Central memory CD8-positive, alpha-beta T cell (primary cell): ENCODE measurements at regions not wholly inside any gene's neighbourhood (a gene's known extent, or its start where the extent isn't known, plus 50 kb on each side); places are given as distances from the start of the nearest gene placed in this dataset.

ENCODE experiments used
- ATAC-seq: fragments of 150-1000 bp; cut with Tn5 transposase; replicated peaks from 2 replicates; pipeline ENCODE4 v1.10.0; 2022; ENCODE audit warnings: mild to moderate bottlenecking, moderate FRiP score, moderate number of reproducible peaks; ENCODE audit not compliant: poor library complexity, severe bottlenecking; ENCODE audit errors: extremely low read depth
- DNase-seq, 2 donors: peaks; one replicate each; pipeline ENCODE4 v3.0.0; 2021; ENCODE audit warnings: low spot score in 2 of 2
- H3K27ac Mint-ChIP-seq: one replicate; pipeline ENCODE4 v1.8.0; 2022; ENCODE audit warnings: low read depth, mild to moderate bottlenecking, moderate library complexity, mixed read lengths
- H3K27me3 Mint-ChIP-seq: one replicate; pipeline ENCODE4 v1.8.0; 2022; ENCODE audit warnings: mixed read lengths
- H3K36me3 Mint-ChIP-seq: one replicate; pipeline ENCODE4 v1.8.0; 2022; ENCODE audit warnings: mild to moderate bottlenecking, moderate library complexity, mixed read lengths; ENCODE audit not compliant: insufficient read depth
- H3K4me1 Mint-ChIP-seq: one replicate; pipeline ENCODE4 v1.8.0; 2022; ENCODE audit warnings: mixed read lengths
- H3K4me3 Mint-ChIP-seq: one replicate; pipeline ENCODE4 v1.8.0; 2022; ENCODE audit warnings: mild to moderate bottlenecking, moderate library complexity, mixed read lengths
- H3K9me3 Mint-ChIP-seq: one replicate; pipeline ENCODE4 v1.8.0; 2022; ENCODE audit warnings: mixed read lengths

DNA sequence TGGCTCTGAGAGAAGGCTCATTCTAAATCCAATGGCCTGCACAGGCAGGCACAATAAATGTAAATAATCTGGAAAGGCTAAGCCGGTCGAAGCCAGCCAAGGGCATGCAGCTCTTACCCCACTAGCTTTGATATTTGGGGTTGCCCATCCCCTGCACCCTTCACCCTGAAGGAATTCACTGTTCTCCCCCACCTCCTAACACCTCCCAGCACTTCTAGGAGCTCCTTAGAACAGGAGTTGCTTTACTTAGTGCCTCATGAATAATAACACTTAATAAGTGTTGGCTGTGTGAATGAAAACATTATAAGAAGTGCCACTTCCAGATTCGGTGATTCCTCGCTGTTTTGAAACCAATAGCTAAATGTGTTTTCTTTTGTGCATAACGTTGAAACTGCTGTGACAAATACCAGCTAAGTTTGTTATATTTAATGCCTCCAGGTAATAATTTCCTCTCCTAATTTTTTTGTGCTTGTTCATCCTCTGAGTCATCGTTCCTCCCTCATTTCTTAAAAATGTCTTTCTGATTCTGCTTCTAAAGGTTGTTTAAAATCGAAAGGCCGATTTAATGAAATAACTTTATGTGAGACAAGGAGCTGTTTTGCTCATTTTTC lies 458.8 kb downstream of the METTL4 start:
- ATAC-seq (no peak), DNase-seq (no peak)
- Mint-ChIP-seq H3K27ac (no peak overlapping the region), H3K9me3 (no peaks in the 10 kb centered on the region), H3K4me3 (no peak overlapping the region), H3K4me1 (no peaks in the 10 kb centered on the region), H3K27me3 (peaks cover 51% of the 10 kb centered on the region), H3K36me3 (no peaks in the 10 kb centered on the region)

DNA sequence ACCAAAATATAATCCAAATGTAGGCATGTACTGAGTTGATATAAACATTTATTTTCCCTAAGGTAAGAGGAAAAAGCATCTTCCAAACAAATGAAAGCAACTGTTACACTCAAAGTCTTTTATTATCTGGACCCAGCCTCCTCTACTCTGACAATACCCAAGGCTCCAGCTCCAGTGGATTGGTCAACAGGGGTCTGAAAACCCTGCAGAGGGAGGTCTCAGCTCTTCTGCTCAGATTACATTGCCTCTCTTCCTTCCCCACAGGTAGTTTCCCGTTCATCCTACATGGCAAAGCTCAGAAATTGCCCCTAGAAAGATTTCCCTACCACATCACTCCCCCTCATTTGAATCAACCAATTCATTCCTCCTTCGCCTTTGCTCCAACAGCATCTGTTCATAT lies 457.0 kb downstream of the METTL4 start:
- Mint-ChIP-seq H3K4me1 (no peaks in the 10 kb centered on the region), H3K4me3 (no peak overlapping the region), H3K36me3 (no peaks in the 10 kb centered on the region), H3K9me3 (no peaks in the 10 kb centered on the region), H3K27ac (no peak overlapping the region), H3K27me3 (peaks cover 51% of the 10 kb centered on the region)
- DNase-seq (no peak), ATAC-seq (no peak)

DNA sequence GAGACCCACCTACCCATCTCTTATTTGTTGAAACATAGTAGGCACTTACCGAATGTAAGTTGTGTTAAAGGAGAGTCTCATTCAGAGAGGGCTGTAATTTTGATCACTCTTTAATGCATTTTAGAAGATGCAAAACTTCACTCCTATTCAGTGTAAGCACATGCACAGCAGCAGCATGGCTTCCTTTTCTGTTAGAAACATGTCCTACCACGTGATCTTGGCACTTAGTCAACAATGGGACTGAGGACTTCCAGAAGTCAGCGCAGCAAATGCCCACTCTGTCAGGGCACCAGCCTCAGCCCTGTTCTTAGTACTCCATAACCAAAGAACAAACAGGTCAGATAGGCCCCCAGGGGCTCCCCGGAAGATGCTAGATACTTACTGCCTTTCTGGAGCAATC lies 456.5 kb downstream of the METTL4 start:
- Mint-ChIP-seq H3K4me1 (no peaks in the 10 kb centered on the region), H3K36me3 (no peaks in the 10 kb centered on the region), H3K4me3 (no peak overlapping the region), H3K9me3 (no peaks in the 10 kb centered on the region), H3K27me3 (peaks cover 51% of the 10 kb centered on the region), H3K27ac (no peak overlapping the region)
- DNase-seq, result no peak
- ATAC-seq, result no peak

DNA sequence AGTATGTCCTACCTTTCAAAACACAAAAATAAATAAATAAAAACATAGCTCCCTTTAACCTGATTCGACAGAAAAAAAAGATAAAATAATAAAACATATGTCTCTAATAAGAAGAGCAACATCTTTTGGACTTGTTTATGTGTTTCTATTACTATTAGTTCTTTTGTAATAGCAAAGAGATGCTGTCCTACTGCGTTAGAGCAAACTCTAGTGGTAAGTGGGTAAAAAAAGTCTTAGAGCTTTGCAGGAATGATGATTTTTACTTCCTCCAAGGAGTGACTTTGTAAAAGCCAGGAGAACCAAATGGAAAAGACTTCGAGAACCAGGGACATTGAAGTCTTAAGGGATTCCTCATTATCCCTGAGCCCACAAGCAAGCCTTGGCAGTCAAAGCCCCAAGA lies 450.1 kb downstream of the METTL4 start:
- H3K4me1 Mint-ChIP-seq, result no peaks in the 10 kb centered on the region
- no peak for DNase-seq
- no peak overlapping the region for H3K4me3 Mint-ChIP-seq

DNA sequence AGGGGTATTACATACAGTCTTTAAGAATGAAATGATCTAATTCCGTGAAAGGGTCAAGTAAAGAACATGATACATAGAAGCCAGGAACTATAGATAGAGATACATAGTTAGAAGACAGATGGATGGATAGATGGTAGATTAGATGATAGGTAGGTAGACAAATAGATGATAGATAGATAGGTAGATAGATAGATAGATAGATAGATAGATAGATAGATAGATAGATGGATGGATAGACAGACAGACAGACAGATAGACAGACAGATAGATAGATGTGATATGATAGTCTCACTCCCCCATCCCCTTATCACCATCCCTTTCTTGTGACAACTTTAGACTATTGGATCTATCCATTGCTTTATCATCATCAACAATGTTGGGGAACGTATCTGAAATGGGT lies 448.2 kb downstream of the METTL4 start:
- peaks cover 9% of the 10 kb centered on the region for H3K9me3 Mint-ChIP-seq
- H3K27me3 Mint-ChIP-seq, result peaks cover 10% of the 10 kb centered on the region
- DNase-seq, result no peak
- H3K4me1 Mint-ChIP-seq, result no peaks in the 10 kb centered on the region
- no peak overlapping the region for H3K4me3 Mint-ChIP-seq
- H3K36me3 Mint-ChIP-seq, result no peaks in the 10 kb centered on the region
- H3K27ac Mint-ChIP-seq, result no peak overlapping the region
- ATAC-seq, result no peak

More for the DNA sequence above, 450.1 kb downstream of the METTL4 start:
- no peak overlapping the region for H3K27ac Mint-ChIP-seq
- no peaks in the 10 kb centered on the region for H3K36me3 Mint-ChIP-seq
- H3K27me3 Mint-ChIP-seq, result no peaks in the 10 kb centered on the region
- no peaks in the 10 kb centered on the region for H3K9me3 Mint-ChIP-seq
- no peak for ATAC-seq

DNA sequence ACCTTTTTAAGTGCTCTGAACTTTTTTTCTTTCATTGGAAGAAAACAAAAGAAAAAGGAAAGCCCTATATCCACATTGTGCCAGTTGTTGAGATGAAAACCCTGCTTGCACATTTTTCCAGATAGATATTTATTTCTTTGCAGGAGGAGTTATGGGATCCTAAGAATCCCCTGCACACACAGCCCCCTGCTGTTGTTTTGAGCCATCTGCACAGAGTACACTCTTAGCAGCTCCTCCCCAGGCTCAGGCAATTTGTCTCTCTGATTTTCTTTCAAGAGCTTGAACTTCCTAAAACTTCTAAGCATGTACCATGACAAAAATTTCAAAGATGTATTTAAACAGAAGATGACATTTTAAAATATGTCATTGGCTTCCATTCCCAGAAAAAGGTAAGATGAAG lies 436.9 kb downstream of the METTL4 start:
- no peaks in the 10 kb centered on the region for H3K4me1 Mint-ChIP-seq
- H3K27ac Mint-ChIP-seq, result no peak overlapping the region
- H3K36me3 Mint-ChIP-seq, result no peaks in the 10 kb centered on the region
- no peak overlapping the region for H3K4me3 Mint-ChIP-seq
- DNase-seq (no peak), ATAC-seq (no peak)
- no peaks in the 10 kb centered on the region for H3K9me3 Mint-ChIP-seq
- no peaks in the 10 kb centered on the region for H3K27me3 Mint-ChIP-seq

DNA sequence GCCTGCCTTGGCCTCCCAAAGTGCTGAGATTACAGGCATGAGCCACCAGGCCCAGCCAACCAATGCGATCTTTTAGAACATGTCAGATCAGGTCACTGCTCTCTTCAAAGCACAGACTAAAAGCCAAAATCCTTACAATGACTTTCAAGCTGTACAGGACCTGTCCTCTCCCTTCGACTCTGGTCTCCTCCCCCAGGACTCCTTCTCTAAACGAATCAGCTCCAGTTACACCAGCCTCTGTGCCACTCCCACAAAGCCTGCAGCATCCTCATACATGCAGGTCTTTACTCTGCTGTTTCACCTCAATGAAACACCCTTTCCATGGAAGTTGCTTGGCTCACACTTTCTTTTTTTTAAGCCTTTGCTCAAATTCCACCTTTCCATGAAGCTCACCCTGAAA lies 436.0 kb downstream of the METTL4 start:
- Mint-ChIP-seq H3K4me1 (no peaks in the 10 kb centered on the region), H3K9me3 (no peaks in the 10 kb centered on the region), H3K27ac (no peak overlapping the region), H3K27me3 (no peaks in the 10 kb centered on the region), H3K4me3 (no peak overlapping the region), H3K36me3 (no peaks in the 10 kb centered on the region)
- ATAC-seq (no peak), DNase-seq (no peak)

DNA sequence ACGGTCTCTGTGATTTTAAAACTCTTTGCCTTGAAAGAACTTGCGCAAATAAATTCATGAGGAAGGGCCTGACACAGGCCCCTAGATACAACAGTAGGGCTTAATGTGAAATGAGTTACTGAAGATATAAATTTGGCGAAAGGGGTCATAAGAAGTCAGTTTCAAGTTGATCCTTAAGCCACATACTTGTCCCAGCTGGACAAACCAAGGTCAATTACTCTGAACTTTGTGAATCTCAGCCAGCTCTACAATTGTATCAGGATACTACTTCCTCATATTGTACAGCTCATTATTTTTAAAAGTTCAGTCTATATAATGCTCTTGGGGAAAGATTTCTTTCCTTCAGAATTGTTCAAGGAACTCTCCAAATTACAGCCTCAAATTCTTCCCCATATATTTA lies 432.8 kb downstream of the METTL4 start:
- no peaks in the 10 kb centered on the region for H3K36me3 Mint-ChIP-seq
- H3K4me3 Mint-ChIP-seq, result no peak overlapping the region

DNA sequence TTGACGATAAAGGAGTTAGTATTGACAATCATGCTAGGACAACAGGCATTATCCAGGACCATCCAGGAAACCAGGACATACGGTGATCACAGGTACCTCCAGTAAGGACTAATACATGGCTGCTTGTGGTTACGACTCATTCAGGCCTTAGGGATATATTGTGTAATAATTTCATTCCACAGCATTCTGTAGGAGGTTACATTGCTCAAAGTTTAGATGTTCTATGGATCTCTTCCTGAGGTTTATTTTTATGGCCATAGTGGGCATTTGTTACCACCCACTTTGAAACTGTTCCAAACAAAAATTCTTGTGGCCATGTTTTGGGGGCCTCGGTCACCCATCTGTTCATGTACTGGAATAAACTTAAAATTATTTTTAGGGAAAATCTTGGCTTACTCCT lies 431.6 kb downstream of the METTL4 start:
- H3K4me1 Mint-ChIP-seq, result no peaks in the 10 kb centered on the region
- DNase-seq (no peak), ATAC-seq (no peak)
- no peaks in the 10 kb centered on the region for H3K27me3 Mint-ChIP-seq
- no peak overlapping the region for H3K27ac Mint-ChIP-seq
- H3K9me3 Mint-ChIP-seq, result no peaks in the 10 kb centered on the region
- H3K4me3 Mint-ChIP-seq, result no peak overlapping the region
- H3K36me3 Mint-ChIP-seq, result no peaks in the 10 kb centered on the region

More for the DNA sequence above, 432.8 kb downstream of the METTL4 start:
- H3K9me3 Mint-ChIP-seq, result no peaks in the 10 kb centered on the region
- ATAC-seq (no peak), DNase-seq (no peak)
- H3K27me3 Mint-ChIP-seq, result no peaks in the 10 kb centered on the region
- H3K27ac Mint-ChIP-seq, result no peak overlapping the region
- H3K4me1 Mint-ChIP-seq, result no peaks in the 10 kb centered on the region

DNA sequence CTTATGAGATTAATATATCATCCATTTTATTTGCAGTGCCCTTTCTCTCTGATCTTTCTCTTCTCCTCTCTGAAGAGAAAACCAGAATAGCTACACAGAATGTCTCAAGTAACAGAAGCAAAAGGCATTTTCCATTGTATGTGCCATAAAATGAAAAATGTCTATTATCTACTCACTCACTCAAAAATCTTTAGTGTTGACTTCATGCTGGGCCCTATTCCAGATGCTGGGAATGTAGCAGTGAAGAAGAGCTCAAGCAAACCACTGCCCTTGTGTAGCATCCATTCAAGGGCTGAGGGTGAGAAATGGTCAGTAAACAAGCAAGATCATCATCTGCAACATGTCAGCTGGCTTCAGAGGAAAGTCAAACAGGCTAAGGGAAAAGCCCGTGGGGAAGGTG lies 427.7 kb downstream of the METTL4 start:
- Mint-ChIP-seq H3K9me3 (no peaks in the 10 kb centered on the region), H3K36me3 (no peaks in the 10 kb centered on the region), H3K27ac (no peak overlapping the region), H3K4me1 (no peaks in the 10 kb centered on the region), H3K4me3 (no peak overlapping the region), H3K27me3 (peaks cover 32% of the 10 kb centered on the region)
- ATAC-seq (no peak), DNase-seq (no peak)

DNA sequence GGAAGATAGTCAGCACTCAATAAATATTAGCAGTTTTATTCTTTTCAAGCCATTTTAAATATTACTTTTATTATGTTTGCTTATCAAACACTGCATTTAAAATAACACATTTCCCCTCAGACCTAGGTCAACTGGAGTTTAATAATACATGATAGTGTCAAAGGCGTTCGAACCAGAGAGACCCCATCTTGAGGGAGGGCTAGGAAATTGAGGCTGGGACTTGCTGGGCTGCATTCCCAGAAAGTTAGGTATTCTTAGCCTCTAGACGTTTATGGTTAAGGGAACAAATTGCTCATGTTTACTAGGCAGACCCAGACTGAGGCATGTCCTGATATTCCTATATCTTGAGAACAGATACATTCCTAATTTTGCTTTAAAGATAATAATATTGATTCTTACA lies 426.5 kb downstream of the METTL4 start:
- H3K27me3 Mint-ChIP-seq, result peaks cover 32% of the 10 kb centered on the region
- ATAC-seq, result no peak
- DNase-seq, result no peak
- H3K4me1 Mint-ChIP-seq, result no peaks in the 10 kb centered on the region
- no peak overlapping the region for H3K27ac Mint-ChIP-seq
- H3K4me3 Mint-ChIP-seq, result no peak overlapping the region
- H3K36me3 Mint-ChIP-seq, result no peaks in the 10 kb centered on the region
- H3K9me3 Mint-ChIP-seq, result no peaks in the 10 kb centered on the region

DNA sequence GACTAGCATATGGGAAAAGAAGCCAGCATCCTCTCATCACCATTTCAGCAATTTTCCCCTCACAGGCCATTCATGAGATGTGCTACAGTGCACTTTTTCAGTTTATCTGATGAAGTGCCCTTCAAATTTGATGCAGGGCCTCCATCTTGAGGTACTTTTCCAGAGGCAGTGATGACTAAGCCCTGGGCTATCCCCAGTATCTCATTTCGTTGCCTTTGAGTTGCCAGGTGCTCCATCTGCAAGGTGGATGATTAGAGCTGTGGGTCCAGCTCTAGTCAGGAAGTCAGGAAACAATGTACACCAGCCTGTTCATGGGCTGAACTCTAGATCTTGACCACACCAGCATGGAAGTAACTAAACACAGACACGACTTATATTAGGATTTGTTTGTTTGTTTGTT lies 425.2 kb downstream of the METTL4 start:
- H3K27me3 Mint-ChIP-seq, result peaks cover 32% of the 10 kb centered on the region
- DNase-seq, result no peak
- no peak for ATAC-seq
- no peaks in the 10 kb centered on the region for H3K36me3 Mint-ChIP-seq
- no peak overlapping the region for H3K27ac Mint-ChIP-seq
- no peak overlapping the region for H3K4me3 Mint-ChIP-seq
- H3K9me3 Mint-ChIP-seq, result no peaks in the 10 kb centered on the region
- no peaks in the 10 kb centered on the region for H3K4me1 Mint-ChIP-seq

DNA sequence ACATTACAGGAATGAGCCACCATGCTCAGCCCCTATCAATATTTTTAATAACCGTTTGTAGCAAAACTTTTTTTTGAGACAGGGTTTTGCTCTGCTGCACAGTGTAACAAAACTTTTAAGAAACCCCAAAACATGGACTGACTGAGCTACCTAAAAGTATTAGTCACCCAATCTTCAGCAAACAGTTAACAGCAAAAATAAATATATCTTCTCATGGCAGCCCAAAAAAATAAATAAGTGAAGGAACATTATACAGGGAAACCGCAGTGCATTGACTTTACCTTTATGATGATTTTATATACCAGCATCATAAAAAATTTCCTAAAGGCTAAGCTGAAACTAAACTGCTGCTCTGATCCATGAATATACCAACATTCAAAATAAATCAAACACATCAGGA lies 424.6 kb downstream of the METTL4 start:
- Mint-ChIP-seq H3K27ac (no peak overlapping the region), H3K4me1 (no peaks in the 10 kb centered on the region), H3K4me3 (no peak overlapping the region), H3K27me3 (peaks cover 32% of the 10 kb centered on the region), H3K36me3 (no peaks in the 10 kb centered on the region), H3K9me3 (no peaks in the 10 kb centered on the region)
- ATAC-seq (no peak), DNase-seq (no peak)
